Loucy (cell line): ENCODE measurements at regions not wholly inside any gene's neighbourhood (a gene's known extent, or its start where the extent isn't known, plus 50 kb on each side); places are given as distances from the start of the nearest gene placed in this dataset.

ENCODE experiments used
- H2AFZ ChIP-seq: fragments of 200-600 bp; sonication (generic); 2 replicates; pipeline ENCODE4 v1.6.0; 2016; ENCODE audit warnings: antibody characterized with exemption, mild to moderate bottlenecking, low read length, moderate library complexity
- H3F3A ChIP-seq: fragments of 200-600 bp; 2 replicates; pipeline ENCODE4 v1.6.0; 2016; ENCODE audit warnings: antibody characterized with exemption, low read depth, mild to moderate bottlenecking
- H3K27me3 ChIP-seq: fragments of 200-600 bp; sonication (generic); 2 replicates; pipeline ENCODE4 v1.6.1; 2014; ENCODE audit warnings: low read length, mild to moderate bottlenecking; ENCODE audit not compliant: insufficient read depth, poor library complexity, severe bottlenecking
- H3K36me3 ChIP-seq: fragments of 200-600 bp; sonication (generic); 2 replicates; pipeline ENCODE4 v1.6.1; 2016; ENCODE audit warnings: low read length; ENCODE audit not compliant: insufficient read depth
- H3K4me1 ChIP-seq: fragments of 200-600 bp; sonication (generic); 2 replicates; pipeline ENCODE4 v1.5.1; 2014; ENCODE audit warnings: low read length, mild to moderate bottlenecking; ENCODE audit not compliant: insufficient read depth, poor library complexity, severe bottlenecking
- H3K4me2 ChIP-seq: fragments of 200-600 bp; sonication (generic); 2 replicates; pipeline ENCODE4 v1.6.0; 2014; ENCODE audit warnings: antibody characterized with exemption, low read length, low read depth, mild to moderate bottlenecking; ENCODE audit not compliant: poor library complexity, severe bottlenecking
- H3K4me3 ChIP-seq: fragments of 200-600 bp; sonication (generic); 2 replicates; pipeline ENCODE4 v1.5.1; 2014; ENCODE audit warnings: low read length, mild to moderate bottlenecking, mixed read lengths; ENCODE audit not compliant: poor library complexity, severe bottlenecking
- H3K79me2 ChIP-seq: fragments of 200-600 bp; sonication (generic); 2 replicates; pipeline ENCODE4 v1.6.1; 2014; ENCODE audit warnings: low read length; ENCODE audit not compliant: insufficient read depth
- H3K9ac ChIP-seq: fragments of 200-600 bp; sonication (generic); 2 replicates; pipeline ENCODE4 v1.6.0; 2014; ENCODE audit warnings: mild to moderate bottlenecking, low read depth, low read length, moderate library complexity; ENCODE audit not compliant: poor library complexity, severe bottlenecking
- H3K9me2 ChIP-seq: fragments of 200-600 bp; sonication (generic); replicated peaks from 2 replicates; pipeline ENCODE4 v1.6.1; 2016; ENCODE audit warnings: low read depth, low read length, mixed read lengths
- H3K9me3 ChIP-seq: fragments of 200-600 bp; sonication (generic); 2 replicates; pipeline ENCODE4 v1.6.1; 2014; ENCODE audit warnings: mild to moderate bottlenecking, antibody characterized with exemption, low read length, low read depth; ENCODE audit not compliant: insufficient read depth
- H4K20me1 ChIP-seq: fragments of 200-600 bp; sonication (generic); 2 replicates; pipeline ENCODE4 v1.6.0; 2014; ENCODE audit warnings: antibody characterized with exemption, low read length, mild to moderate bottlenecking; ENCODE audit not compliant: insufficient read depth, poor library complexity, severe bottlenecking
- EZH2phosphoT487 ChIP-seq: fragments of 200-600 bp; IDR thresholded peaks from 2 replicates; pipeline ENCODE4 v1.6.1; 2018; ENCODE audit warnings: antibody characterized with exemption, mild to moderate bottlenecking, moderate library complexity, borderline replicate concordance
- TF ChIP-seq, protein P1 (sequence below): fragments of 200-600 bp; sonication (generic); conservative IDR thresholded peaks from 2 replicates; pipeline ENCODE4 v1.5.1; 2014; ENCODE audit warnings: mild to moderate bottlenecking, antibody characterized with exemption, low read length

DNA sequence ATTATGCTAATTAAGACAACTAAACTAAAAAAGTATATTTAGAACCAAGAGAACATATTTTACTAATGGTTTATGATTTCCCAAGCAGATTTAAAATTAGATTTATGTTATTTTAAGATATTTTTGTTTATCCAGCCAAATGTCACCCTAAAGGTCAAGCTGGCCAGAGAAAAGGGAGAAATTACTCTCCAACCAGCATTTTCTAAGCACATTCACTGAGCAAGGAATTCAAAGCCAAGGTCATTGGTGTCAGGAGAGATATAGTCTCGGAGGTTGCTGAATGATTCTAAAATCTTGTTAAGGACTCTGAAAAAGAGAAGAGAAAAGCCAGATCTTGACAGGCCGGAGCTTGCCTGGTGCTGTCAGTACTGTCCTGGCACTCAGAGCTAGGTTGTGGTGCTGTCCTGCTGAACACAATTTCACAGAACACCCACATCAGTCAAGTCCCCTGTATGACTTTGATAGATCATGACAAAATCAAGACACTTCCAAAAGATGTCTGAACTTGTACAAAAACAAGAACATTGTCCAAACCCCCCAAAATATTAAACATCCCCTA, 222.3 kb upstream of the SMLR1 start:
- Histone ChIP-seq H3K9ac (no peak overlapping the region), H3K36me3 (no peaks in the 10 kb centered on the region), H3K9me2 (no peaks in the 10 kb centered on the region), H3K27me3 (peaks cover 39% of the 10 kb centered on the region), H3K4me2 (no peak overlapping the region), H4K20me1 (no peaks in the 10 kb centered on the region), H3K79me2 (no peaks in the 10 kb centered on the region), H3K9me3 (no peaks in the 10 kb centered on the region), H3F3A (no peaks in the 10 kb centered on the region), H3K4me1 (peaks cover 23% of the 10 kb centered on the region), H2AFZ (no peak overlapping the region), H3K4me3 (no peak overlapping the region)
- no peak for TF ChIP-seq EZH2phosphoT487
- TF ChIP-seq, protein P1, sequence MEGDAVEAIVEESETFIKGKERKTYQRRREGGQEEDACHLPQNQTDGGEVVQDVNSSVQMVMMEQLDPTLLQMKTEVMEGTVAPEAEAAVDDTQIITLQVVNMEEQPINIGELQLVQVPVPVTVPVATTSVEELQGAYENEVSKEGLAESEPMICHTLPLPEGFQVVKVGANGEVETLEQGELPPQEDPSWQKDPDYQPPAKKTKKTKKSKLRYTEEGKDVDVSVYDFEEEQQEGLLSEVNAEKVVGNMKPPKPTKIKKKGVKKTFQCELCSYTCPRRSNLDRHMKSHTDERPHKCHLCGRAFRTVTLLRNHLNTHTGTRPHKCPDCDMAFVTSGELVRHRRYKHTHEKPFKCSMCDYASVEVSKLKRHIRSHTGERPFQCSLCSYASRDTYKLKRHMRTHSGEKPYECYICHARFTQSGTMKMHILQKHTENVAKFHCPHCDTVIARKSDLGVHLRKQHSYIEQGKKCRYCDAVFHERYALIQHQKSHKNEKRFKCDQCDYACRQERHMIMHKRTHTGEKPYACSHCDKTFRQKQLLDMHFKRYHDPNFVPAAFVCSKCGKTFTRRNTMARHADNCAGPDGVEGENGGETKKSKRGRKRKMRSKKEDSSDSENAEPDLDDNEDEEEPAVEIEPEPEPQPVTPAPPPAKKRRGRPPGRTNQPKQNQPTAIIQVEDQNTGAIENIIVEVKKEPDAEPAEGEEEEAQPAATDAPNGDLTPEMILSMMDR: no peak

DNA sequence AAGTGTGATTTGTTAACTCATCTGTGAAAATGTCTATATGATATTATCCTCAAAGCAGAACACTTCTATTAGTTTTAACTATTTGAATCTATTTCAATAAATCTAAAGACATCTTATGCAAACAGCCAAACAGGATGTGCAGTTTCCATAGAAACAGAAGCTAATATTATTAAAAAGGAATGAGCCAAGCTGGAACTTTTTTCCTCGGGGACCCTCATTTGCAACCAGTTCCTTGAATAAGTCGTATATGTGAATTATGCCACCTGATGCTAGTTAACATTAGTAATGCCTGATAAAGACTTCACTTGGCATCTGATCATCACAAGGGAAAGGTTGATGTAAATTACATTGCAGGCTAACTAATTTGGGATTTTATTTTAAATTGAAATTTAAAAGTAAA, 216.9 kb upstream of the SMLR1 start:
- no peak overlapping the region for H2AFZ ChIP-seq
- no peaks in the 10 kb centered on the region for H3F3A ChIP-seq
- H3K9me3 ChIP-seq: no peaks in the 10 kb centered on the region
- no peak overlapping the region for H3K9ac ChIP-seq
- H3K36me3 ChIP-seq: no peaks in the 10 kb centered on the region
- no peak for TF ChIP-seq EZH2phosphoT487
- TF ChIP-seq, protein P1: no peak
- no peaks in the 10 kb centered on the region for H3K79me2 ChIP-seq
- H4K20me1 ChIP-seq: no peaks in the 10 kb centered on the region
- no peak overlapping the region for H3K4me3 ChIP-seq
- H3K4me2 ChIP-seq: no peak overlapping the region
- peaks cover 17% of the 10 kb centered on the region for H3K27me3 ChIP-seq
- H3K9me2 ChIP-seq: no peaks in the 10 kb centered on the region
- no peaks in the 10 kb centered on the region for H3K4me1 ChIP-seq

- TF ChIP-seq EZH2phosphoT487: no peak
- TF ChIP-seq, protein P1: no peak
- H4K20me1 ChIP-seq: no peaks in the 10 kb centered on the region
- H3K27me3 ChIP-seq: peaks cover 6% of the 10 kb centered on the region
- H3K9me3 ChIP-seq: no peaks in the 10 kb centered on the region
- no peaks in the 10 kb centered on the region for H3K36me3 ChIP-seq
- H3K4me1 ChIP-seq: no peaks in the 10 kb centered on the region
- H3K9me2 ChIP-seq: no peaks in the 10 kb centered on the region
- no peak overlapping the region for H3K4me3 ChIP-seq
- H3K79me2 ChIP-seq: no peaks in the 10 kb centered on the region
- no peak overlapping the region for H3K9ac ChIP-seq
- H3F3A ChIP-seq: no peaks in the 10 kb centered on the region
- H2AFZ ChIP-seq: no peak overlapping the region
- no peak overlapping the region for H3K4me2 ChIP-seq
Observed at GRCh38 chr6:130611366-130611765, 215.8 kb upstream of the SMLR1 start.
